ENCODE measurements at regions not wholly inside any gene's neighbourhood (a gene's known extent, or its start where the extent isn't known, plus 50 kb on each side); places are given as distances from the start of the nearest gene placed in this dataset.
"Not testable (repeated sequence)": the region's sequence is repeated elsewhere in the genome, so short reads cannot be mapped to it uniquely, and the experiment has no call there.

- intact Hi-C loops (cut with DNase I): no loop called here
- DNase-seq (ENCODE audit: low spot score): no peak
Measured at GRCh38 chr11:92554688-92555087, 330.1 kb downstream of the FAT3 start.

GRCh38 chr11:92556431-92556830 lies 331.8 kb downstream of the FAT3 start:
- DNase-seq (ENCODE audit: low spot score): no peak

GRCh38 chr11:92557879-92558278 lies 333.3 kb downstream of the FAT3 start:
- no peak for DNase-seq (ENCODE audit: low spot score)
- intact Hi-C loops (cut with DNase I): no loop called here

More at GRCh38 chr11:92556431-92556830, 331.8 kb downstream of the FAT3 start:
- intact Hi-C loops (cut with DNase I): no loop called here

- DNase-seq (ENCODE audit: low spot score): no peak
- intact Hi-C loops (cut with DNase I): no loop called here
Measured at GRCh38 chr11:92558323-92558722, 333.7 kb downstream of the FAT3 start.

GRCh38 chr11:92569726-92570125 lies 345.1 kb downstream of the FAT3 start:
- intact Hi-C loops (cut with DNase I): no loop called here
- DNase-seq (ENCODE audit: low spot score): no peak

- intact Hi-C loops (cut with DNase I): no loop called here
- no peak for DNase-seq (ENCODE audit: low spot score)
Measured at GRCh38 chr11:92572559-92572958, 347.9 kb downstream of the FAT3 start.

- no peak for DNase-seq (ENCODE audit: low spot score)
- intact Hi-C loops (cut with DNase I): no loop called here
Measured at GRCh38 chr11:92576315-92576714, 351.7 kb downstream of the FAT3 start.

GRCh38 chr11:92580908-92581307 lies 356.3 kb downstream of the FAT3 start:
- no peak for DNase-seq (ENCODE audit: low spot score)
- intact Hi-C loops (cut with DNase I): no loop called here

- DNase-seq (ENCODE audit: low spot score): no peak
- intact Hi-C loops (cut with DNase I): no loop called here
Measured at GRCh38 chr11:92588393-92588792, 363.8 kb downstream of the FAT3 start.

- DNase-seq (ENCODE audit: low spot score): no peak
- intact Hi-C loops (cut with DNase I): no loop called here
Measured at GRCh38 chr11:92589512-92589911, 364.9 kb downstream of the FAT3 start.

GRCh38 chr11:92591521-92591920 lies 366.9 kb downstream of the FAT3 start:
- no peak for DNase-seq (ENCODE audit: low spot score)
- intact Hi-C loops (cut with DNase I): no loop called here

- no peak for DNase-seq (ENCODE audit: low spot score)
- intact Hi-C loops (cut with DNase I): no loop called here
Measured at GRCh38 chr11:92594251-92594650, 369.6 kb downstream of the FAT3 start.

GRCh38 chr11:92595052-92595451 lies 370.4 kb downstream of the FAT3 start:
- intact Hi-C loops (cut with DNase I): no loop called here
- no peak for DNase-seq (ENCODE audit: low spot score)

- intact Hi-C loops (cut with DNase I): no loop called here
- no peak for DNase-seq (ENCODE audit: low spot score)
Measured at GRCh38 chr11:92596596-92597317, 372.1 kb downstream of the FAT3 start.

- no peak for DNase-seq (ENCODE audit: low spot score)
- intact Hi-C loops (cut with DNase I): no loop called here
Measured at GRCh38 chr11:92601048-92601447, 368.4 kb upstream of the MTNR1B start.

- DNase-seq (ENCODE audit: low spot score): no peak
- intact Hi-C loops (cut with DNase I): no loop called here
Measured at GRCh38 chr11:92605667-92606066, 363.8 kb upstream of the MTNR1B start.

- no peak for DNase-seq (ENCODE audit: low spot score)
- intact Hi-C loops (cut with DNase I): no loop called here
Measured at GRCh38 chr11:92607969-92608722, 361.3 kb upstream of the MTNR1B start.

GRCh38 chr11:92611157-92611556 lies 358.3 kb upstream of the MTNR1B start:
- DNase-seq (ENCODE audit: low spot score): no peak
- intact Hi-C loops (cut with DNase I): no loop called here

GRCh38 chr11:92618020-92618419 lies 351.4 kb upstream of the MTNR1B start:
- DNase-seq (ENCODE audit: low spot score); intact Hi-C loops (cut with DNase I): not testable (repeated sequence)

GRCh38 chr11:92623055-92623454 lies 346.4 kb upstream of the MTNR1B start:
- intact Hi-C loops (cut with DNase I): no loop called here
- no peak for DNase-seq (ENCODE audit: low spot score)

GRCh38 chr11:92625894-92626293 lies 343.6 kb upstream of the MTNR1B start:
- no peak for DNase-seq (ENCODE audit: low spot score)
- intact Hi-C loops (cut with DNase I): no loop called here
